Fibroblast of skin of back (primary cell): ENCODE measurements at regions not wholly inside any gene's neighbourhood (a gene's known extent, or its start where the extent isn't known, plus 50 kb on each side); places are given as distances from the start of the nearest gene placed in this dataset.
"Not testable (repeated sequence)": the region's sequence is repeated elsewhere in the genome, so short reads cannot be mapped to it uniquely, and the experiment has no call there.

Experiments used
- DNase-seq: peaks from one replicate; pipeline ENCODE4 v3.0.0-alpha.2; 2013

- DNase-seq, result no peak
Observed at GRCh38 chr2:2793514-2793913, 462.4 kb upstream of the MYT1L start.

DNA sequence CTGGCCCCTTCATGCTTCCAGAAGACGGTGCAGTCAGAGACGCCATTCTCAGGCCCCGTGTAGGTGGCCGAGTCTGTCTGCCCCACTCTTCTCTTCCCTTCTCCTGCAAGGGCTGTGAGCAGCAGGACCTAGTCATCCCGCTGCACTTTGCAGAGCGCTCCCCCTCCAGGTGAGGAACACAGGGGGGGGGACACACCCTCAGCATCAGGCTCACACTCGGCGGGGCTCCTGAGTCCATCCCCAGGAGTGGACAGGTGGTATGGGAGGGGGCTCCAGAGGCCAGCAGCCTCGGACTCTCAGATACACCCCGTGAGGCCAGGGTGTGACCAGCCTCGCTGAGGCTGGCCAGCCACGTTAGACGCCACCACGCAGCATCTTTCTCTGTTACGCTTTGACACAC is 460.5 kb upstream of the MYT1L start:
- DNase-seq, result no peak

- no peak for DNase-seq
Observed at GRCh38 chr2:2791031-2791430, 460.0 kb upstream of the MYT1L start.

DNA sequence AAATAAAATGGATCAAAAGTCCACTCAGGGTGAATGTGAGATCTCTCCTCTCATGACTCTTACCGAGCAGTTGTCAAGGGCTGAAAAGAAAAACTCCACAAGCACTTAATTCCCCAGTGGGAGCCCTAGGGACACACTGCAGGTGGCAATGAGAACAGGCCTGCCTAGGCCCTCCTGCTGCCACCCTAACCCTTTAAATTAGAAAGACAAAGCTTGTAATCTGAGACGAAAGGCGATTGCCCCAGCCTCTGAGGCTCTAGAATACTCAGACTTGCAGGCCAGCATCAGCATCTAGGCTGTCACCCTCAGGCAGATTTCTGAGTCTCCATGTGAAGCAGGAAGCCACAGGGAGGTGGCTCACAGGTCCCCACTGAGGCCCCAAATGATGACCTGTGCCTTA is 457.0 kb upstream of the MYT1L start:
- no peak for DNase-seq

GRCh38 chr2:2787301-2787907 is 456.3 kb upstream of the MYT1L start:
- DNase-seq, result no peak

GRCh38 chr2:2782007-2782406 is 450.9 kb upstream of the MYT1L start:
- DNase-seq, result no peak

DNA sequence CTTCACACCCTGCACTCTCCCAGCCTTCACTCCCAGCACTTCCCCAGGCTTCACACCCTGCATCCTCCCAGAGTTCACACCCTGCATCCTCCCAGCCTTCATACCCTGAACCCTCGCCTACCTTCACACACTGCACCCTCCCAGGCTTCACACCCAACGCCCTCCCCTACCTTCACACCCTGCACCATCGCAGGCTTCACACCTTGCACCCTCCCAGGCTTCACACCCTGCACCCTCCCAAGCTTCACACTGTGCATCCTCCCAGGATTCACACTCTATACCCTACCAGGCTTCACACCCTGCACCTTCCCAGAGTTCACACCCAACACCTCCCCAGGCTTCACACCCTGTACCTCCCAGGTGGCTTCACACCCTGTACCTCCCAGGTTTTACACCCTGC is 448.7 kb upstream of the MYT1L start:
- no peak for DNase-seq

- no peak for DNase-seq
Observed at GRCh38 chr2:2777876-2778275, 446.8 kb upstream of the MYT1L start.

DNA sequence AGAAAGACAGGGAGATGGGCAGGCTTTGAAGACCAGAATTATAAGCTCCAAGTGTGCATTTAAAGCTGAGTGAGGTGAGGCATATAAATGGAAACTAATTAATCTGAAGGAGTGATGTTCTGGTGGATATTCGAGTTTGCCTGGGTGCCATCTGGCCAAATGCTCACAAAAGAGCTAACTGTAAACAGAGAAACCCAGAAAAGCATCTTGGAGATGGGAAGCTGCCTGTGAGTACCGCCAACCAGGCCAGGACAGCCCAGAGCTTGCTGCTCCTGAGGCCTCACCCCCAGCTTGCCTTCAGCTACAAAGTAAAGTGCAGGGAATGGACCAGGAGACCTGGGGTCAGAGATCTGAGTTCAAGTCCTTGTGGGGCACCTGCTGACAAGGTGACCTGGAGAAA is 446.1 kb upstream of the MYT1L start:
- no peak for DNase-seq

DNA sequence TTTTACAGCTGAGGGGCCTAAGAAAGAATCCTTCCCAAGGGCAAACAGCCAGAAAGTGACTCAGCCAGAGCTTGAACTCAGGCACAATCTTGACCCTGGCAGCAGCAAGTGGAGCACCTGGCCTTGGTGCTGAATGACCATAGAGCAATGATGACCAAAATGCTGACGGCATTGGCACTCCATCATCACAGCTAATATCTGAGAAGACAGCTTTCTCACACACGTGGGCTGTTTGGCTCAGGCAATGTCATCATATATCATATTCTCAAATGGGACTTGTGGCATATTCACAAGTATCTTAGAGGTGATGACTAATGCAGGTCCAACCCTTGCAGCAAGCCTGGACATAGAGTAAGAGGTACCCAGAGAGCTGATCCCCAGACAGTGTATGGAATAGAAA is 443.9 kb upstream of the MYT1L start:
- DNase-seq, result no peak

- no peak for DNase-seq
Observed at GRCh38 chr2:2773692-2774091, 442.6 kb upstream of the MYT1L start.

DNA sequence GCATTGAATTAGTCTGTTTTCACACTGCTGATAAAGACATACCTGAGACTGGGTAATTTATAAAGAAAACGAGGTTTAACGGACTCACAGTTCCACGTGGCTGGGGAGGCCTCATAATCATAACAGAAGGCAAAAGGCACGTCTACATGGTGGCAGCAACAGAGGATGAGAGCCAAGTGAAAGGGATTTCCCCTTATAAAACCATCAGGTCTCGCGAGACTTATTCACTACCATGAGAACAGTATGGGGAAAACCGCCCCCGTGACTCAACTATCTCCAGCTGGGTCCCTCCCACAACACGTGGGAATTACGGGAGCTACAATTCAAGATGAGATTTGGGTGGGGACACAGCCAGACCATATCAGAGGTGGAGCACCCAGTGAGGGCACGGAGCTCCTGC is 442.0 kb upstream of the MYT1L start:
- not testable (repeated sequence) for DNase-seq

GRCh38 chr2:2771721-2772411 is 440.8 kb upstream of the MYT1L start:
- DNase-seq, result no peak

- no peak for DNase-seq
Observed at GRCh38 chr2:2769481-2770431, 438.7 kb upstream of the MYT1L start.

GRCh38 chr2:2768476-2768875 is 437.4 kb upstream of the MYT1L start:
- no peak for DNase-seq

DNA sequence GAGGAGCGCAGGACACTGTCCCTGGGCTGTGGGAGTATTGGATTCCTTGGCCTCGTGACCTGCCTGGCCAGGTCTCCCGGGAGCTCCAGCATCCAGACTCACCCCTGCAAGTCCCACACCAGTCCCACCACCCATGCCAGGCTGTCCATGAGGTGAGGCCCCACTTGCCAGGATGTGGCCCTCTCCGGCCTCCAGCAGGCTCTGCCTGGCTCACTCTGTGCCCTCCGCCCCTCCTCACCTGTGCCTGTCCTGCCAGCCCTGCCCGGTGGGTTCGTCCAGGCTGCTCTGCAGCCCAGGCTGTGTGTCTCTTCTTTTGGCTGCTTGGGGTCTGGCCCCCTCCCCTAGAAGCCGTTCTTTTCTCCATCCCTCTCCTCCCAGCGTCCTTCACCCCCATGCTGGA is 436.8 kb upstream of the MYT1L start:
- no peak for DNase-seq

DNA sequence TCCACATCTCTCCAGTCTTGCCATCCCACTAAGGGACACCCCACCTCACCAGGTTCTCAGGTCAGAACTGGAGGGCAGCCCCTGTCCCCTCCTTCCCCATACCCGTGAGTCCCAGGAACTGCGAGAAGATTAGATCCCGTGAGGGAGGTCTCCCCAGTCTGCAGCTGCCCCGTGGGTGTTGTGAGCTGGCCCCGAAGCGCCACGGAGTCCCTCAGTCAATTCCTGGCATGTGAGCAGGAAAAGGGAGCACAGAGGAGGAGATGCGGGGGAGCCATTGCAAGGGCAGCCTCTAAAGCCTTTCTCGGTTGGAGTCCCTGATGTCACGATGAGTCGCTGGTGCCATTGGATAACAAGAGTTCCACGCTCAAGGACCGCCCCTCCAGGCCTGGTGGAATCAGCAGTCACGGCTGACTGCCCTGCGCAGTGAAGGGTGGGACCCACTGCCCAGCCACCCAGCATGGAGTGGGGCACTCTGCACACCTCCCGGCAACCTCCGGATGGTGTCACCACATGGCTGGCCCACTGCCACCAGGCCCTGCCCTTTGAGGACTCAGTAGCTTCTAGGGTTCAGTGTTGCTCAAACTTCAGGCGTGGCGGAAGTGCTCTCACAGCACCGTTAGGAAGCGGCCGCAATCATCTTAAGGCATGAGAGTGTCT is 434.9 kb upstream of the MYT1L start:
- DNase-seq, result no peak

DNA sequence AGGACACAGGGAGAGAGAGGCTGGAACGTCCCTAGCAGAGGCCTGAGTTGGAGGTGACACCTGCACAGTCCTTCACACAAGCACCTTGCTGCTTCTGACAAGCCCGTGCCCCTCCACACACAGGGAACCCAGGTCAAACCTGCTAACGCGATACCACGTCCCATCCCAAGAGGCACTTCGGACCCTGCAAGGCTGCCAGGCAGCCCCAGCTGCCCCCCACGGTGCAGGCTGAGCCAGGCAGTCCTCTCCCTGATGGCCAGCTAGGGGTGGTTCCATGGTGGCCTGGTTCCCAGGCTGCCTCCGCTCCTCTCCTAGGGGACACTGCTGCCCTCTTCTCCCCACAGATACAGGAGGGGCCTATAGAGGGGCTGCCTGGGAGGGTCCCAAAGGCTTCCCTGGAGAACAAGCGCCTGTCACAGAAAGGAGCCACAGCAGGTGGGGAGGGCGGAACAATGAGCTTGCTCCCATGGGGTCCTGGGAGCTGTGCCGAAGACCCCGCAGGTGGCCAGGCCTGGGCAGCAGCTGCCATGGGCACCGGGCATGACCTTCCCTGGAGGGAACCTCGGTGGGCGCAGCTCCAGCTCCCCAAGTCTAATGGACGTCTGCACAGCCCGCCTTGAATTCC is 434.2 kb upstream of the MYT1L start:
- DNase-seq, result no peak

DNA sequence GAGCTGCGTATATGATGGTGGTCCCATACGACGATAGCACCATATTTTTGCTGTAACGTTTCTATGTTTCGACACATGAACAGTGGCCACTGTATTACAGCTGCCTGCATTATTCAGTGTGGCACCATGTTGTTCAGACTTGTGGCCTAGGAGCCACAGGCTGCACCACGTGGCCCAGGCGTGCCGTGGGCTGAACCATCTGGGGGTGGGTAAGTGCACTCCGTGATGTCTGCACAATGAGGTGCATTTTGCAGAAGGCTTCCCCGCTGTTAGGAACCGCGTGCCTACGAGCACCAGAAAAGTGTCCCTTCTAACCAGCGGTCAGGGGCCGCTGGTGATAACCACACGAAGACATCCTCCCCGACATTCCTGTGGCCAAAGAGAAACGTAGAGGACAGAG is 433.7 kb upstream of the MYT1L start:
- DNase-seq, result no peak

DNA sequence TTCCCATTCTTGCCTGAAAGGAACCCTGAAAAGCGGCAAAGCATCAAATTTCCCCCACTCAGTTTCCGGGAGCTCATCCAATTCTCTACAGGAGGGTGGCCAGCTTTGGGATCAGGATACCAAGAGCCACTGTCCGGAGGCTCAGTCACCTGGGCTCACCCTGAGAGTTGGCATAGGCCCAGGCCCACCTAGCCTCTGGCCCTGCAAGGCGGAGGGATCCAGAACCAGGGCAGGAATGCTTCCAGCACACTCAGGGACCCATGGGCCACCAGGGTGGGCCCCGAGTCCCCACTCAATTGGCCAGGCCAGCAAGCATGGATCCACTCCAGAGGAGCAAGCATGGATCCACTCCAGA is 432.9 kb upstream of the MYT1L start:
- DNase-seq, result no peak

- no peak for DNase-seq
Observed at GRCh38 chr2:2763351-2764000, 432.4 kb upstream of the MYT1L start.

- no peak for DNase-seq
Observed at GRCh38 chr2:2762913-2763312, 431.8 kb upstream of the MYT1L start.
